HFFc6 (cell line): ENCODE measurements at regions not wholly inside any gene's neighbourhood (a gene's known extent, or its start where the extent isn't known, plus 50 kb on each side); places are given as distances from the start of the nearest gene placed in this dataset.

Experiments
- DNase-seq: peaks from one replicate; pipeline ENCODE4 v3.0.0-alpha.2; 2018
- H3K27ac Mint-ChIP-seq: 2 replicates; pipeline ENCODE4 v1.8.0; 2020; ENCODE audit warnings: mild to moderate bottlenecking, mixed read lengths
- H3K27me3 Mint-ChIP-seq: 2 replicates; pipeline ENCODE4 v1.8.0; 2021; ENCODE audit warnings: mild to moderate bottlenecking, moderate library complexity, mixed read lengths; ENCODE audit not compliant: insufficient read depth
- H3K36me3 Mint-ChIP-seq: 2 replicates; pipeline ENCODE4 v1.8.0; 2021; ENCODE audit warnings: low read depth, mixed read lengths
- H3K4me1 Mint-ChIP-seq: 2 replicates; pipeline ENCODE4 v1.8.0; 2020; ENCODE audit warnings: low read depth, mixed read lengths
- H3K4me3 Mint-ChIP-seq: 2 replicates; pipeline ENCODE4 v1.8.0; 2020; ENCODE audit warnings: mild to moderate bottlenecking, moderate library complexity, mixed read lengths
- H3K9me3 Mint-ChIP-seq: 2 replicates; pipeline ENCODE4 v1.8.0; 2020; ENCODE audit warnings: mild to moderate bottlenecking, mixed read lengths
- CTCF ChIP-seq: fragments of 200-600 bp; sonication (generic); IDR thresholded peaks from 2 replicates; pipeline ENCODE4 v1.5.0; 2021; ENCODE audit warnings: antibody characterized with exemption, mild to moderate bottlenecking

GRCh38 chr11:82610671-82611070 lies 123.0 kb downstream of the FAM181B start:
- H3K4me1 Mint-ChIP-seq, result no peaks in the 10 kb centered on the region
- no peak overlapping the region for H3K4me3 Mint-ChIP-seq
- no peak for TF ChIP-seq CTCF
- peaks cover 39% of the 10 kb centered on the region for H3K9me3 Mint-ChIP-seq
- DNase-seq, result no peak
- no peaks in the 10 kb centered on the region for H3K36me3 Mint-ChIP-seq
- H3K27ac Mint-ChIP-seq, result no peak overlapping the region
- no peaks in the 10 kb centered on the region for H3K27me3 Mint-ChIP-seq

- H3K4me3 Mint-ChIP-seq, result no peak overlapping the region
- no peaks in the 10 kb centered on the region; the same call in 1 of the 2 replicates for H3K27me3 Mint-ChIP-seq
- DNase-seq, result no peak
- H3K9me3 Mint-ChIP-seq, result peaks cover 49% of the 10 kb centered on the region
- no peak for TF ChIP-seq CTCF
- H3K4me1 Mint-ChIP-seq, result no peaks in the 10 kb centered on the region
- no peak overlapping the region for H3K27ac Mint-ChIP-seq
- no peaks in the 10 kb centered on the region for H3K36me3 Mint-ChIP-seq
Measured at GRCh38 chr11:82606738-82607137, 126.9 kb downstream of the FAM181B start.

GRCh38 chr11:82601711-82602110 lies 132.0 kb downstream of the FAM181B start:
- no peaks in the 10 kb centered on the region; the same call in 1 of the 2 replicates for H3K27me3 Mint-ChIP-seq
- peaks cover 28% of the 10 kb centered on the region for H3K9me3 Mint-ChIP-seq
- no peak overlapping the region for H3K4me3 Mint-ChIP-seq
- H3K36me3 Mint-ChIP-seq, result no peaks in the 10 kb centered on the region
- no peak for DNase-seq
- no peak for TF ChIP-seq CTCF
- H3K4me1 Mint-ChIP-seq, result no peaks in the 10 kb centered on the region
- no peak overlapping the region for H3K27ac Mint-ChIP-seq

- TF ChIP-seq CTCF, result no peak
- DNase-seq, result no peak
Measured at GRCh38 chr11:82599836-82600235, 133.8 kb downstream of the FAM181B start.

GRCh38 chr11:82586581-82586980 lies 147.1 kb downstream of the FAM181B start:
- peaks cover 1% of the 10 kb centered on the region; the same call in 1 of the 2 replicates for H3K27me3 Mint-ChIP-seq
- H3K9me3 Mint-ChIP-seq, result peaks cover 30% of the 10 kb centered on the region
- H3K4me3 Mint-ChIP-seq, result no peak overlapping the region
- H3K27ac Mint-ChIP-seq, result no peak overlapping the region
- no peak for DNase-seq
- TF ChIP-seq CTCF, result no peak
- H3K4me1 Mint-ChIP-seq, result no peaks in the 10 kb centered on the region
- no peaks in the 10 kb centered on the region for H3K36me3 Mint-ChIP-seq

More at GRCh38 chr11:82599836-82600235, 133.8 kb downstream of the FAM181B start:
- no peaks in the 10 kb centered on the region for H3K36me3 Mint-ChIP-seq
- no peaks in the 10 kb centered on the region; the same call in 1 of the 2 replicates for H3K27me3 Mint-ChIP-seq
- no peaks in the 10 kb centered on the region for H3K4me1 Mint-ChIP-seq
- H3K27ac Mint-ChIP-seq, result no peak overlapping the region
- H3K4me3 Mint-ChIP-seq, result no peak overlapping the region
- H3K9me3 Mint-ChIP-seq, result peaks cover 19% of the 10 kb centered on the region

GRCh38 chr11:82577246-82577645 lies 156.4 kb downstream of the FAM181B start:
- Mint-ChIP-seq H3K27ac (no peak overlapping the region), H3K36me3 (peaks cover 11% of the 10 kb centered on the region; the same call in 1 of the 2 replicates), H3K9me3 (peaks cover 30% of the 10 kb centered on the region), H3K27me3 (peaks cover 1% of the 10 kb centered on the region; the same call in 1 of the 2 replicates), H3K4me3 (no peak overlapping the region), H3K4me1 (no peaks in the 10 kb centered on the region)
- DNase-seq, result no peak
- TF ChIP-seq CTCF, result no peak
